ENCODE measurements at regions not wholly inside any gene's neighbourhood (a gene's known extent, or its start where the extent isn't known, plus 50 kb on each side); places are given as distances from the start of the nearest gene placed in this dataset.

GRCh38 chr4:38326499-38326898, 337.5 kb upstream of the KLF3 start:
- no peak for TF ChIP-seq CTCF (IDR thresholded peaks at IDR 0.05)
- TF ChIP-seq POLR2A (IDR thresholded peaks at IDR 0.05) = no peak
